NB4 (cell line): ENCODE measurements at regions not wholly inside any gene's neighbourhood (a gene's known extent, or its start where the extent isn't known, plus 50 kb on each side); places are given as distances from the start of the nearest gene placed in this dataset.

Experiments used
- CTCF ChIP-seq: IDR thresholded peaks from one replicate; pipeline ENCODE4 v1.5.1; 2012; ENCODE audit warnings: low read depth, low read length
- POLR2A ChIP-seq: IDR thresholded peaks from 2 replicates; pipeline ENCODE4 v1.6.1; 2011; ENCODE audit warnings: mild to moderate bottlenecking; ENCODE audit not compliant: insufficient read length; ENCODE audit errors: extremely low read depth

- TF ChIP-seq CTCF (no peak), POLR2A (no peak)
Observed at GRCh38 chr5:124417196-124417595, 329.2 kb downstream of the ZNF608 start.
